LNCaP clone FGC (cell line): ENCODE measurements at regions not wholly inside any gene's neighbourhood (a gene's known extent, or its start where the extent isn't known, plus 50 kb on each side); places are given as distances from the start of the nearest gene placed in this dataset.

ENCODE experiments used
- DNase-seq: peaks from one replicate; pipeline ENCODE4 v3.0.0-alpha.2; 2011; ENCODE audit warnings: low read depth
- H3K4me3 ChIP-seq: 2 replicates; pipeline ENCODE4 v1.5.1; 2011; ENCODE audit warnings: mild to moderate bottlenecking, low read depth, low read length, control low read depth
- TF ChIP-seq, protein P1 (sequence below): IDR thresholded peaks from 2 replicates; pipeline ENCODE4 v1.5.1; 2012; ENCODE audit warnings: mild to moderate bottlenecking; ENCODE audit not compliant: control insufficient read depth, insufficient read depth; ENCODE audit errors: extremely low read depth

DNA sequence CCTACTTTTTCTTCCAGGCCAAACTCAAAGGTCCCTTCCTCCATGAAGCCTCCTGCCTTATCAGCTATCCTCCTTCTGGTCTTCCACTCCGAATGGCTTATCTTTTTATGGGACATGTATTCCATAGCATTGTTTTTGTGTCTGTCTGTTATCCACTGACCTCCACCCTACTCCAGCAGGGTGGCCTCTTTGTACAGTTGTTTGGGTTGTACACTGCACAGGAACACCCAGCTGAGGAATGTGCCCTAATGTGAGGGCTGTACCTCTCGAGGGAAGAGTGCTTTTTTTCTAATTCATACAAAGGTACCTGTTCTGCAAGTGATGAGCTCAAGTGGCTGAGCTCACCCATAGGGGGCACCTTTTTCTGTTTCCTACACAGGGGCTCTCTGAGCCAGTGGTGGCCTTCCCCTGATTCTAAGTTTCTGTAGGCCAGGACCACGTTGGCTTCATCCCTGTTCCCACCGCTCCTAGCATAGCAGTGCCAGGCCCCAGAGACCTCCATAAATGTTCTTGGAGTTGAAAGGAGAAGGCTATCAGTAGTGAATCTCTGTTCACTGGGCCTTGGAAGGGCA lies 108.2 kb downstream of the FOXD2 start:
- H3K4me3 ChIP-seq: no peak overlapping the region
- TF ChIP-seq, protein P1, sequence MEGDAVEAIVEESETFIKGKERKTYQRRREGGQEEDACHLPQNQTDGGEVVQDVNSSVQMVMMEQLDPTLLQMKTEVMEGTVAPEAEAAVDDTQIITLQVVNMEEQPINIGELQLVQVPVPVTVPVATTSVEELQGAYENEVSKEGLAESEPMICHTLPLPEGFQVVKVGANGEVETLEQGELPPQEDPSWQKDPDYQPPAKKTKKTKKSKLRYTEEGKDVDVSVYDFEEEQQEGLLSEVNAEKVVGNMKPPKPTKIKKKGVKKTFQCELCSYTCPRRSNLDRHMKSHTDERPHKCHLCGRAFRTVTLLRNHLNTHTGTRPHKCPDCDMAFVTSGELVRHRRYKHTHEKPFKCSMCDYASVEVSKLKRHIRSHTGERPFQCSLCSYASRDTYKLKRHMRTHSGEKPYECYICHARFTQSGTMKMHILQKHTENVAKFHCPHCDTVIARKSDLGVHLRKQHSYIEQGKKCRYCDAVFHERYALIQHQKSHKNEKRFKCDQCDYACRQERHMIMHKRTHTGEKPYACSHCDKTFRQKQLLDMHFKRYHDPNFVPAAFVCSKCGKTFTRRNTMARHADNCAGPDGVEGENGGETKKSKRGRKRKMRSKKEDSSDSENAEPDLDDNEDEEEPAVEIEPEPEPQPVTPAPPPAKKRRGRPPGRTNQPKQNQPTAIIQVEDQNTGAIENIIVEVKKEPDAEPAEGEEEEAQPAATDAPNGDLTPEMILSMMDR: 0 out of 2 replicates have a peak, but pooled peaks have one; percentile 0
- no peak for DNase-seq

DNA sequence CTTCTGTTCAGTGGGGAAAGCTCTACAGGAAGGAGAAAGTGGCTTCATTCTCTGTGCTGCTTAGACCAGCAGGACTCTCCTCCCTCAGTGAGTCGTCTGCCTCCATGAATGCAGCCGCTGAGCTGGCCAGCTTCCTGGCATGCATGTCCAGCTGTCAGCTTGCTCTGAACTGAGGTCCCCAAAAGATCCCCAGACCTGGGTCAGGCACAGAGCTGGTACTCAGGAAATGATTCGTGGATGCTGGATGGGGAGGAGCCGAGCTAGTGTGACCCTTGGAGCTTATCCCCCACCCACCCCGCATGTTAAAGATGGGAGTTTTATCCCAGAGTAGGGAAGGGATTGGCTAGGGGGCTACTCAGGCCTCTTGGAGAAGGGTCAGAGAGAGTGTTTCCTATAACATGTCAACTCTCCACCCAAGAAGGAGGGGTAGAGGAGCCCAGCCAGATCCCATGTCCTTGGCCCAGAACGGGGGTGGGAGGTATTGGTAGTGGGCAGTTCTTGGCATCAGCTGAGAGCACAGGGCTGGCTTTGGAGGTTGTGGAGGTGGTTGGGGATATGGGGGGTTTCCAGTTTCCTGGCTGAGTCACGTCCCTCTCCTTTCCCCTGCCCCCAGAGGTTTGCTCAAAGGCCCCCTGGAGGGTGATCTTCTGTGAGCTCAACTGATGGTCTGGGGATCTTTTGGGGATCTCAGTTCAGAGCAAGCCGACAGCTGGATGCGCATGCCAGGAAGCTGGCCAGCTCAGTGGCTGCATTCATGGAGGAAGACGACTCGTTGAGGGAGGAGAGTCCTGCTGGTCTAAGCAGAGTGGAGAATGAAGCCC lies 110.1 kb downstream of the FOXD2 start:
- TF ChIP-seq, protein P1: no peak
- DNase-seq: no peak
- no peak overlapping the region for H3K4me3 ChIP-seq

DNA sequence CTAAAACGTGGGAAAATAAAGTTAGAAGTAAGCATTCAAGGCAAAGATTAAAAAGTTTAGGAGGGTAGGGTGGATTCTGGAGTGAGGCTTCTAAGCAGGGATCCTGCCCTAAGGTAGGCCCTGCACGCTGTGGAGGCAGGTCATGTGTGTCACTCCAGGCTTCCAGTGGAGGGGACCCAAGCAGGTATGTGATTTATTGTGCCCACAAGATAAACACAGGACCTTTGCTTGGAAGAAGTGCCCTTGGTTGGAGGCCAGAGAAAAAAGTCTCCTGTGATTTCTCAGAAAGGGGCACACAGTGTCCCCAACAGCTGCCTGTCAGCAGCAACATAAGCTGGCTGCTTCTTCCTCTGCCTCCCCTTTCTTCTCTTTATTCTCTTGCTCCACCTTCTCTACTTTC lies 110.8 kb downstream of the FOXD2 start:
- TF ChIP-seq, protein P1: no peak
- no peak overlapping the region for H3K4me3 ChIP-seq
- DNase-seq: no peak

DNA sequence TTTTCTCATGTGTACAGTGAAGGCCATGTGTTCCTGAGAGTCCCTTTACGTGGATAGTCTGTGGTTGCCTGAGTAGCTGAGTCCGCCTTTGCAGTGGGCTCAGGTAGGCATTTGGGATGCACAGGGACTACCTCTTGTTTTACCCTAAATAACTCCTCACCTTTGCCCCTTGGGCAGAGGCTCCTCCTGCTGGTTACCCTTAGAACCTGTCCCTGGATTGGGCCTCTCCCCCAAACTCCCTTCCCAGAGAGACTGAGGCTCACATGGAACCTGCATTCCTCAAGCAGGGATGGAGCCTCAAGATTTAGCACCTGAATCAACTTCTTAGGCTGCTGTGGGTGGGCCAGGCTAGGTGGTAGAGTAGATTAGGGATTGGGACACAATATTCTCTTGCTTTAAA lies 111.7 kb downstream of the FOXD2 start:
- no peak overlapping the region for H3K4me3 ChIP-seq
- DNase-seq: no peak
- TF ChIP-seq, protein P1: no peak

DNA sequence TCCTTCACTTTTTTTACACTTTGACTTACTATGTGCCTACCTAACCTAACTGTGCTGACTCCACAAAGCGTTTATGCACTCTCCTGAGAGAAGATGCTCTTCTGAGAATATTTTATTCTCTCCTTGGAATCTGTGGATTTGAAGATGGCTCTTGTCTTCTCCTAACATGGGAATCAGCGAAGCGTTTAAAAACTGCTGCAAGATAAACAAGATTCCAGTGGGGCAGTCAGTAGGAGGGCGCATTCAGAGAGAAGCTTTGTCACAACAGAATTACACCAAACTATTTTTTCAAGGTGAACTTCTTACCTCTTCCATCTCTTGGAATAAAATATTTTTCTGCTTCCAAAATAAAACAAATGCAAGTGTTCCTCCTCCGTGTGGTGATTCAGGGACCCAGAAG lies 113.1 kb downstream of the FOXD2 start:
- no peak for DNase-seq
- TF ChIP-seq, protein P1: no peak
- no peak overlapping the region for H3K4me3 ChIP-seq

DNA sequence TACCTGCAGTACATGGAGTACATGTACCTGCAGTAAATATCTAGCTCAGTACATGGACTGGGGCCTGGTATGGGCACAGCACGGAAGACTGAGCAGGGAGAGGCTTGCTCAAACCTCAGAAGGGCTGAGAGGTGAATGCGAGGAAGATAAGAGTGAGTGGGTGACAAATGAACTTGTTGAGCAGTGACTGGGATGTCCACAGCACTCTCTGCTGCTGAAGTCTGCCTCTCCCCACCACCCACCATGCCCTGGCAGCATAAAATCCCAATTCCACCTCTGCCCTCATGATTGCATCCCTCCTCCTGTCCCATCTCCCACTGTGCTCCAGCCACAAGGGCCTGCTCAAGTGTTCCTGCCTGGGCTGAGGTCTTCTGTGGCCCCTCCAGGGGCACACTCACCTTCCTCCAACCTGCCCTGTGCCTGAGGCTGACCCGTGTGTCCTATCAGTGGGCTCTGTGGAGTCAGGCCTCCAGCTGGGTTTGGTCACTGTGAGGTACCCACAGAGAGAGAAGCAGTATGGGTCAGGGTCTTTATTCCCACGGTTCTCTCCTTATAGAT lies 114.2 kb downstream of the FOXD2 start:
- H3K4me3 ChIP-seq: no peak overlapping the region

More for the DNA sequence above, 114.2 kb downstream of the FOXD2 start:
- no peak for DNase-seq
- TF ChIP-seq, protein P1: no peak
